AG08395 (cell line): ENCODE measurements at regions not wholly inside any gene's neighbourhood (a gene's known extent, or its start where the extent isn't known, plus 50 kb on each side); places are given as distances from the start of the nearest gene placed in this dataset.
"Not testable (repeated sequence)": the region's sequence is repeated elsewhere in the genome, so short reads cannot be mapped to it uniquely, and the experiment has no call there.

Source experiments
- DNase-seq: peaks from one replicate; pipeline ENCODE4 v3.0.0; 2012; ENCODE audit warnings: mixed read lengths, low spot score

DNA sequence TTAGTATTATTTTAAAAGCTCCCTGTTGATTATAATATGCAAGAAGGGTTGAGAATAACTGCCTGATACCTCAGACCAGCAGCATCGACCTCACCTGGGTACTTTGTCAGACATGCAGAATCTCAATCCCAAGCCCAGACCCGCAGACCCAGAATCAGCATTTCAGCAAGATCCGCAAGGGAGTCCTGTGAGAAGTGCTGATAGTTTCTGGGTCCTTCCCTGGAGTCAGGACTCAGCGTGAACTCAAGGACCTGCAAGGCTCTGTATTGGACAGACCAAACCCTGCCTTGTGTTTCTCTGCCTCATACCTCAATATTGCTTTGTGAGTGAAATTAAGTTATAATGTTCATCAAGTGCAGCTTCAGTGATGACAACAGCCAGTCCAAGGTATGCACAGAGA is 149.5 kb upstream of the NPY start:
- DNase-seq, result no peak

DNA sequence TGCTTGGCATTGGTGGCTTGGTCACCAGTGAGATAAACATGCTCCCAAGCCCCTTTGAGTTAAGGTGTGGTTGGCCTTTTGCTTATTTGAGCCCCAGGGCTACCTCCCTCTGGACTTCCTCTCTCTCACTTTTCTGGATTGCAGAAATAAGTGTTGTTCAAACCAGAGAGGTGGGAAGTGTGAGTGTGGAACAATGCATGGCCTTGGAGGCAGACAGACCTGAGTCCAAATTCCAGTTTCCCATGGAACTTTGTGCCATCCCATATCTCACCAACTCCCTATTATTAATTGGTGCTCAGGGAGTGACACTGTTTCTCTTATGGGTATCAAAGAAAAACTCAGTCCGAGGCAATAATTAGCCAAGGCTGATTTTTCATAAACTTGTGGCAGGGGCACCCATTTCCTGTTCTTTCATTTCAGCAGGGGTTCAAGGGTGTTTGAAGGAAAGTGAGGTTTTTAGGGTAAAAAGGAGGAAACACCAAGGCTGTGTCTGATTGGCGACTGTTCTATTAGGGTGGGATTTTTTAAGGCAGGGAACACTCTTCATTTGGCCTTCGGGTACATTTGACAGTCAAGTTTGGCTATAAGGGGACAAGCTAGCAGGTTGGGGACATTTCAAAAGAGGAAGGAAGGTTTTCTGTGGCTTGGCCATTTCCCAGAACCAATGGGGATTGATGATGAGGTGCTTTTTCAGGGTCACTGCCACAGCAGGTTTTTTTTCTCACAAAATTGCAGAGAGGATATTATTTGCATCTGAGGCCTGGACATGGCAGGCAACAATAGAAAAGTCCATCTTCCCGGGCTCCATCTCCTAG is 148.8 kb upstream of the NPY start:
- DNase-seq, result no peak

- DNase-seq, result no peak
Observed at GRCh38 chr7:24137338-24137737, 146.7 kb upstream of the NPY start.

- no peak for DNase-seq
Observed at GRCh38 chr7:24138343-24138742, 145.6 kb upstream of the NPY start.

- DNase-seq, result no peak
Observed at GRCh38 chr7:24140001-24140400, 144.0 kb upstream of the NPY start.

GRCh38 chr7:24141874-24142509 is 142.0 kb upstream of the NPY start:
- DNase-seq, result no peak

DNA sequence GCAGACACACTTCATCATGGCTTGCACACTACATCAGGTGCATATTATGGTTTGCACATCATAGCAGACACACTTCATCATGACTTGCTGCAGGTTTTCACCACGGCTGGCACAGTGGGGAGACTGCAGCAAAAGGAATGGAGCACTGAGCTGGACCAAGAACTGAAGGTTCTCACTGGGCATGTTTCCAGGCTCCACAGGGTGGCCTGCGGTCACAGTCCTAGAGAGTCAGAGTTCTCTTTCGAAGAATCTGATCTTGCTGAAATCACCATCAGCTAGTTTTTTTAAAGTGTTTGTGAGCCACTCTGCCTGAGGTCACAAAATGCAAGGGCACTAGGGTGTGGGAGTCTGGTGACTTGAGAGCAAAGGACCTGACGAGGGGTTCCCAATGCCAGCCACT is 140.4 kb upstream of the NPY start:
- DNase-seq, result no peak

- DNase-seq, result no peak
Observed at GRCh38 chr7:24151944-24152343, 132.0 kb upstream of the NPY start.

DNA sequence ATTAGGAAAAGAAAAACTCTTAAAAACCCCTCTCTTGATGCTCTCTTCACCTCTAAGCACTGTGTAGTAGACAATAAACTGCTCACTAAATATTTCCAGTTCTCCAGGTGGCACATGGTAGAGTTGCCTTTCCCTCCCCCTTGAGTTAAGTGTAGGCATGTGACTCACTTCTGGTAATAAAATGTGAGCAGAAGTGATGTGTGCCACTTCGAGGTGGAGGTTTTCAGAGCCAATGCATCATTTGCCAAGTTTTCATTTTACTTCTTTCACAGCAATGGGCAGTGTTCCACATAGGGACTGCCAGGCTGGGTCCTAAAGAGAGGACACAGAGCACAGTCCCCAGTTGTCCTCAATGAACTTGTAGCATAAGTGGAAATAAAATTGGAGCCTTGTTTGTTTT is 131.6 kb upstream of the NPY start:
- DNase-seq, result no peak

DNA sequence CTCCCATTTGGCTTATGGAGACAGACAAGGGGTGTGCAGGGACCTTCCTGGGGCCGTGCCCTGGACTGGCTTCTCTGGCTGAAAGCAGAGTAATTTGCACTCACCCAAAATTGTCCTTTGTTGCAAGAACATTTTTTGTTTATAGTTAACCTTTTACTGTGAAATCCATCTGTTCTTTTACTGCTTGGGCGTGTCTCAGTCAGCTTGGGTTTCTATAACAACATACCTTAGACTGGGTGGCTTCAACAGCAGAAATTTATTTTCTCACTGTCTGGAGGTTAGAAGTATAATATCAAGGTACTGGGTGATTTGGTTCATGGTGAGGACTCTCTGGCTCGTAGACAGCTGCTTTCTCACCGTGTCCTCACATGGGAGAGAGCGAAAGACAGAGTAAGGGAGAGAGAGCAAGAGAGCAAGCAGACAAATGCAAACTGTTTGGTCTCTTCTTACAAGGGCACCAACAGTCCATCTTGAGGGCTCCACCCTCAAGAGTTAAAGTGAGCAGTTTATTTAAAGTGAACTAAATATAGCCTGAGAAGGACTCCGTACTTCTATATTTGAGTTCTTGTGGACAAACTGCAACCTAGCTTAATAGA is 131.0 kb upstream of the NPY start:
- no peak for DNase-seq

GRCh38 chr7:24157666-24158065 is 126.3 kb upstream of the NPY start:
- no peak for DNase-seq

- no peak for DNase-seq
Observed at GRCh38 chr7:24158975-24159374, 125.0 kb upstream of the NPY start.

GRCh38 chr7:24164401-24164800 is 119.6 kb upstream of the NPY start:
- no peak for DNase-seq

DNA sequence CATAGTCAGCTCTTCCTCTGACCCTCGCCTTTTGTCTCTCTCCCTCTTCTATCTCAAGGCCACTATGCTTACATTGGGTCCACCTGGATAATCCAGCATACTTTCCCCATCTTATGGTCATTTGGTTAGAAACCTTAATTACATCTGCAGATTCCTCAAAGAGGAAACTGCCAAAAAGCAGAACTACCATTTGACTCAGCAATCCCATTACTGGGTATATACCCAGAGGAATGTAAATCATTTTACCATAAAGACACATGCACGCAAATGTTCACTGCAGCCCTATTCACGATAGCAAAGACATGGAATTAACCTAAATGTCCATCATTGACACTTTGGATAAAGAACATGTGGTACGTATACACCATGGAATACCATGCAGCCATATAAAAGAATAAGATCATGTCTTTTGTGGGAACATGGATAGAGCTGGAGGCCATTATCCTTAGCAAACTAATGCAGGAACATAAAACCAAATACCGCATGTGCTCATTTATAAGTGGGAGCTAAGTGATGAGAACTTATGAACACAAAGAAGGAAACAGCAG is 114.8 kb upstream of the NPY start:
- DNase-seq, result no peak

DNA sequence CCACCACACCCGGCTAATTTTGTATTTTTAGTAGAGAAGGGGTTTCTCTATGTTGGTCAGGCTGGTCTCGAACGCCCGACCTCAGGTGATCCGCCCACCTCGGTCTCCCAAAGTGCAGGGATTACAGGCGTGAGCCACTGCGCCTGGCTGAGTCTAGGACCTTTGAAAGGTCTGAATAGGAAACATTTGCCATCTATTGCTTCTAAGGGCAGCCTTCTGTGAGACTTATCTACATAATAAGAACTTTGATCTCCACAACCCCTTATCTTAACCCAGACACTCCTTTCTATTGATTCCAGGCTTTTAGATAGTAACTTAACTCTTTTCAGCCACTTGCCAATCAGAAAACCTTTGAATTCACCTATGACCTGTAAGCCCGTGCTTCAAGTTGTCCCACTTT is 112.0 kb upstream of the NPY start:
- DNase-seq, result not testable (repeated sequence)

DNA sequence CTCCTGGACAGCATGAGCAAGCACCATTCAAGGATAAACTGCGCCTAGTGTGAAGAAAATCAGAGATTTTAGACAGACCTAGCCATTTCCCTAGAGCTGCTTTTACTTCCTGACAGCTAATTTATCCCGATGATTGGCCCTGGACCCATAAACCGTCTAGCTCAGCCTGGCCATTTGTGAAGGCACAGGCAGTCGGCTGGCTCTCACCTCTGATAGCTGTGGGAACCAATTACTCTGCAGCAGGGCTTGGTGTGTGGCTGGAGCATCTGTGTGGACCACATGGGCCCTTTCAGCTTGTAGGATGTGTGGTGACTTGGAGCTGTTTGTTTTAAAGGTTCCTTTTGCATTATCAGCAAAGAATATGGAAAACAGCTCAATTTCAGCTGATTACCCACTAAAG is 111.1 kb upstream of the NPY start:
- DNase-seq, result no peak

- no peak for DNase-seq
Observed at GRCh38 chr7:24175603-24176002, 108.4 kb upstream of the NPY start.

GRCh38 chr7:24178811-24179570 is 105.0 kb upstream of the NPY start:
- no peak for DNase-seq

GRCh38 chr7:24191362-24191761 is 92.6 kb upstream of the NPY start:
- no peak for DNase-seq

- DNase-seq, result no peak
Observed at GRCh38 chr7:24192053-24192452, 91.9 kb upstream of the NPY start.

DNA sequence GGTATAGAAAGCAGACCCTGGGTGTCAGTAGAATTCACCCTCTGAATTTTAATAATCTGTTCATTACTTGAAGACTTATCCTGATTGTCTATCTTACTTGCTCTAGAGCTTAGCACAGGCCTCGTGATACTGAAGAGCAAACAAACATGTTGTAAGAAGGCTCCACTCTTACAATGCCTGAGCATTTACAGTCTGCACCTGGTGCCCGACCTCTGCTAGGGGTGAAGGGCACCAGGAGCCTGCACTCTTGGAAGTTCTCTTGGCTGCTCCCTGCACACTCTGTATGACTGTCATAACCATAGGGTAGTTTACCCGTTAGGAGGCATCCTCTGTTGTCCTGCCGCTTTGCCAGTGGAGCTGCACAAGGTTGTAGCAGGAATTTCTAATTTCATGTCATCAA is 91.3 kb upstream of the NPY start:
- DNase-seq, result no peak

DNA sequence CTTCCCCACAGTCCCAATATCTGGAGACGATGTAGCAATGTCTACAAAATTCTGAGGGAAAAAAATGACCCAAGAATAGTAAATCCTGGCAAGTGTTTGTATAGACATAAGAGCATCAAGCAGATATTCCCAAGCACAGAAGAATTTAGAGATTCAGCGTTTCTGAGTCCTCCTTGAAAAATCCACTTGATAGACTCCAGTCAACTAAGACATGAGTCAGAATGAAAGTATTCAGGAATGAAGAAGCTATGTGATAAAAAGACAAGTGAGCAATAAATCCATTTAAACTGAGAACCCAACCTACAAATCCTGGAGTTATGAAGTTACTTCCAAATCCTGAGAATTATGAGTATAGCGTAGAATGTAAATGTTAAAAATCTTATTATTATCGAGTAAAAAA is 86.1 kb upstream of the NPY start:
- no peak for DNase-seq
